ENCODE measurements at regions not wholly inside any gene's neighbourhood (a gene's known extent, or its start where the extent isn't known, plus 50 kb on each side); places are given as distances from the start of the nearest gene placed in this dataset.

DNA sequence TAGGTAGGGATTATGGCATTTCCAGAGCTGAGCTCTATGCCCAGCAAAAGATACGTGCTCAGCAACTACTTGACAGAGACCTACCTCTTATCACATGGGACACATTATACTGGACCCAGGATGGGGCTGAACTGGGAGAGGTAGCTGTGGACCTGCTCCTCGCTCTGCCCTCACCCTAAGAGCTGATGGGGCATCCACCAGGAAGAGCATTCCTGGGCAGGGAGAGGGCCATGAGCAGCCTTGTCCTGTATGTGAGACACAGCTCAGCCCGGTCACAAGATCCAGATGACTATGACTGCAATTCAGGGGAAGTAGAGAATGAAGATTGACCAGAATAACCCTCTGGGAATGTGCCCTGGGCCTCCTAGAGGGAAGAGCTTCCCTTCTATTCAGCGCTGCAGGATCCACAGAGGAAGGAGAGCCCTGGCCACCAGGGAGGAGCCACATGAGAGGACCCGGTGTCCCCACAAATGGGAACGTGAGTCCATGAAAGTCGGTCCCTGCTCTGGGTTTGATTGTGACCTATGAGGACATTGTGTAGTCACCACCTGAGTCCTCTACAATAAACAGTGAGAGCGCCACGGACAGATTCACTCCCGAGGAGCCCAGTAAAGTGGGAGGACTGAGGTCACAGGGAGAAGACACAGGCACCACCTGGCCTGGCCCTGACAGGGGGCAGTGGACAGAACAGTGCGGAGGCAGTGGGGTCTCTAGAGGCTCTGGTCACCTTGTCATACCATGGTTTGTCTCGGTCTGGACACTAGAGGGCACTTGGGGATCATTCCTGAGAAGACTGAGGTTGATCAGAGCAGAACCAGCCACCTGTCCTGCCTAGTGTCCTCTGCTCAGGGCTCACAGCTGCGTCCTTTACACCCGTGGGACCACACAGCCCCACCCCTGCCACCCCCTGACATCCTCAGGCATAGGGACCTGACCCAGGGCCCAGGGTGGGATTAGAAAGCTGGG, 99.5 kb downstream of the ZNF280B start:
- H3K36me3 ChIP-seq, result no peaks in the 10 kb centered on the region
- WGBS, 2 donors (ENCODE audit: low coverage in 1 of 2), result 50 to 80% methylated on average over 1 to 14 of the region's 14 CpGs
- no peaks in the 10 kb centered on the region for H3K4me1 ChIP-seq
- no peaks in the 10 kb centered on the region for H3K9me3 ChIP-seq
- intact Hi-C loops (cut with DNase I; ENCODE audit: low total_unique reads) (no loop called here), in situ Hi-C loops (cut with MboI; ENCODE audit: low pct_ligation_motif_present in 1 of 4, low pct_unique_long_range_greater_than_20kb in 1 of 4, low sequenced_read_pairs in 3 of 4) (no loop called here)
- H3K4me3 ChIP-seq, result no peak overlapping the region
- peaks cover 25% of the 10 kb centered on the region for H3K27me3 ChIP-seq
- no peak overlapping the region for H3K27ac ChIP-seq
- TF ChIP-seq POLR2AphosphoS5 (IDR thresholded peaks at IDR 0.05), result no peak
- no peak for TF ChIP-seq POLR2A (IDR thresholded peaks at IDR 0.05)
- TF ChIP-seq, protein P1, sequence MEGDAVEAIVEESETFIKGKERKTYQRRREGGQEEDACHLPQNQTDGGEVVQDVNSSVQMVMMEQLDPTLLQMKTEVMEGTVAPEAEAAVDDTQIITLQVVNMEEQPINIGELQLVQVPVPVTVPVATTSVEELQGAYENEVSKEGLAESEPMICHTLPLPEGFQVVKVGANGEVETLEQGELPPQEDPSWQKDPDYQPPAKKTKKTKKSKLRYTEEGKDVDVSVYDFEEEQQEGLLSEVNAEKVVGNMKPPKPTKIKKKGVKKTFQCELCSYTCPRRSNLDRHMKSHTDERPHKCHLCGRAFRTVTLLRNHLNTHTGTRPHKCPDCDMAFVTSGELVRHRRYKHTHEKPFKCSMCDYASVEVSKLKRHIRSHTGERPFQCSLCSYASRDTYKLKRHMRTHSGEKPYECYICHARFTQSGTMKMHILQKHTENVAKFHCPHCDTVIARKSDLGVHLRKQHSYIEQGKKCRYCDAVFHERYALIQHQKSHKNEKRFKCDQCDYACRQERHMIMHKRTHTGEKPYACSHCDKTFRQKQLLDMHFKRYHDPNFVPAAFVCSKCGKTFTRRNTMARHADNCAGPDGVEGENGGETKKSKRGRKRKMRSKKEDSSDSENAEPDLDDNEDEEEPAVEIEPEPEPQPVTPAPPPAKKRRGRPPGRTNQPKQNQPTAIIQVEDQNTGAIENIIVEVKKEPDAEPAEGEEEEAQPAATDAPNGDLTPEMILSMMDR (IDR thresholded peaks at IDR 0.05), result peak in 4 of 5 experiments; percentile 13 to 28 (median 18)
- no peak for TF ChIP-seq EP300 (IDR thresholded peaks at IDR 0.05; ENCODE audit: low read depth)
- DNase-seq, result peak; percentile 42

DNA sequence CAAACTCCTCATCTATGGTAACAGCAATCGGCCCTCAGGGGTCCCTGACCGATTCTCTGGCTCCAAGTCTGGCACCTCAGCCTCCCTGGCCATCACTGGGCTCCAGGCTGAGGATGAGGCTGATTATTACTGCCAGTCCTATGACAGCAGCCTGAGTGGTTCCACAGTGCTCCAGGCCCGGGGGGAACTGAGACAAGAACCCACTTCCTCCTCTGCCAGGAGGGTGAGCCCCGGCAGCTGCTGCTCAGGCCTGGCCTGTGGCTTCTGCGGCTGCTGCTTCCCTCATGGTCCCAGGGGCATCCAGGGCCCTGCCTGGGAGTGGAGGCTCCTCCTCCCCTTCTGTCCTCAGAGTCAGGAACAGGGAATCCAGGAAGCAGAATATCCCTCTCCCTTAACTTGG, 98.4 kb downstream of the ZNF280B start:
- H3K4me1 ChIP-seq, result no peaks in the 10 kb centered on the region
- H3K36me3 ChIP-seq, result no peaks in the 10 kb centered on the region
- in situ Hi-C loops (cut with MboI; ENCODE audit: low pct_ligation_motif_present in 1 of 4, low pct_unique_long_range_greater_than_20kb in 1 of 4, low sequenced_read_pairs in 3 of 4) (no loop called here), intact Hi-C loops (cut with DNase I; ENCODE audit: low total_unique reads) (no loop called here)
- peaks cover 34% of the 10 kb centered on the region for H3K27me3 ChIP-seq
- no peak overlapping the region for H3K27ac ChIP-seq
- no peak for TF ChIP-seq POLR2A (IDR thresholded peaks at IDR 0.05)
- no peak for TF ChIP-seq EP300 (IDR thresholded peaks at IDR 0.05; ENCODE audit: low read depth)
- no peak for TF ChIP-seq POLR2AphosphoS5 (IDR thresholded peaks at IDR 0.05)
- TF ChIP-seq, protein P1 (IDR thresholded peaks at IDR 0.05), result no peak
- no peak overlapping the region for H3K4me3 ChIP-seq
- H3K9me3 ChIP-seq, result no peaks in the 10 kb centered on the region
- peak; percentile 48 for DNase-seq
- WGBS, 2 donors (ENCODE audit: low coverage in 1 of 2), result 32% methylated on average over 5 of the region's 5 CpGs; no CpG with 5 or more reads in 1 of the 2 donors

DNA sequence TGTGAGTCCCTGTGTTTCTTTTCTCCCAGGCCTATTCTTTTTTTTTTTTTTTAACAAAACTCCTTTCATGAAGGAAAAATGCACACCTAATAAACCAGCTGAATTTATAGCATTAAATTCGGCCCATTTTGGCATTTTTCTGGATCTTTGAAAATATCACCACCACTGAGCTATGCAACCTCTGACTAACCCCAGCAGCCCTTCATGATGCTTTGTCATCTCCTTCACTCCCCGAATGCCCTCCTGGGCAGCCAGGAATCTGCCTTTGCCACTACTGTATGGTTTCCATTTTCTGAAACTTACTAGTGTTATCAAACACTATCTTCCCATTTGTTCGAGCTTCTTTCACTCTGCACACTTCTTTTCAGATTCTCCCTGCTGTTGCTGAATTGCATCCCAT, 97.9 kb downstream of the ZNF280B start:
- no peak for DNase-seq
- Histone ChIP-seq H3K27ac (no peak overlapping the region), H3K9me3 (no peaks in the 10 kb centered on the region), H3K4me1 (no peaks in the 10 kb centered on the region), H3K36me3 (no peaks in the 10 kb centered on the region), H3K4me3 (no peak overlapping the region), H3K27me3 (peaks cover 40% of the 10 kb centered on the region)
- intact Hi-C loops (cut with DNase I; ENCODE audit: low total_unique reads) (no loop called here), in situ Hi-C loops (cut with MboI; ENCODE audit: low pct_ligation_motif_present in 1 of 4, low pct_unique_long_range_greater_than_20kb in 1 of 4, low sequenced_read_pairs in 3 of 4) (no loop called here)
- TF ChIP-seq POLR2A (IDR thresholded peaks at IDR 0.05) (no peak), EP300 (IDR thresholded peaks at IDR 0.05; ENCODE audit: low read depth) (no peak), POLR2AphosphoS5 (IDR thresholded peaks at IDR 0.05) (no peak)
- TF ChIP-seq, protein P1 (IDR thresholded peaks at IDR 0.05), result no peak
- 67% methylated on average over 3 of the region's 3 CpGs; no CpG with 5 or more reads in 1 of the 2 donors for whole genome bisulfite sequencing, 2 donors (ENCODE audit: low coverage in 1 of 2)

DNA sequence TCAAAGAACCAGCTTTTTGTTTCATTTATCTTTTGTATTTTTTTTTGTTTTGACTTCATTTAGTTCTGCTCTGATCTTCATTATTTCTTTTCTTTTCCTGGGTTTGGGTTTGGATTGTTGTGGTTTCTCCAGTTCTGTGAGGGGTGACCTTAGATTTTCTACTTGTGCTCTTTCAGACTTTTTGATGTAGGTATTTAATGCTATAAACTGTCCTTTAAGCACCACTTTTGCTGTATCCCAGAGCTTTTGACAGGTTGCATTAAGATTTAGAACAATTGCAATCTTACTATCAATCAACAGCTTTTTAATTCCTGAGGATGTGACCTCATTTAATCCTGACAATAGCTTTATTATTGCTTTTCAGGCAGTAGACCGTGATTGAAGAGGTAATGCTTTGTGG, 94.3 kb downstream of the ZNF280B start:
- no peak overlapping the region for H3K4me3 ChIP-seq
- no peak overlapping the region for H3K27ac ChIP-seq
- intact Hi-C loops (cut with DNase I; ENCODE audit: low total_unique reads), result no loop called here
- WGBS, 2 donors (ENCODE audit: low coverage in 1 of 2), result 33 to 43% methylated on average over 1 of the region's 1 CpG
- DNase-seq, result no peak
- H3K4me1 ChIP-seq, result no peaks in the 10 kb centered on the region
- peaks cover 62% of the 10 kb centered on the region for H3K27me3 ChIP-seq
- in situ Hi-C loops (cut with MboI; ENCODE audit: low pct_ligation_motif_present in 1 of 4, low pct_unique_long_range_greater_than_20kb in 1 of 4, low sequenced_read_pairs in 3 of 4), result no loop called here
- no peaks in the 10 kb centered on the region for H3K9me3 ChIP-seq
- TF ChIP-seq EP300 (IDR thresholded peaks at IDR 0.05; ENCODE audit: low read depth) (no peak), POLR2A (IDR thresholded peaks at IDR 0.05) (no peak), POLR2AphosphoS5 (IDR thresholded peaks at IDR 0.05) (no peak)
- TF ChIP-seq, protein P1 (IDR thresholded peaks at IDR 0.05), result no peak
- no peaks in the 10 kb centered on the region for H3K36me3 ChIP-seq

Measured in transverse colon (tissue), 4 donors.